ENCODE measurements at regions not wholly inside any gene's neighbourhood (a gene's known extent, or its start where the extent isn't known, plus 50 kb on each side); places are given as distances from the start of the nearest gene placed in this dataset.

DNA sequence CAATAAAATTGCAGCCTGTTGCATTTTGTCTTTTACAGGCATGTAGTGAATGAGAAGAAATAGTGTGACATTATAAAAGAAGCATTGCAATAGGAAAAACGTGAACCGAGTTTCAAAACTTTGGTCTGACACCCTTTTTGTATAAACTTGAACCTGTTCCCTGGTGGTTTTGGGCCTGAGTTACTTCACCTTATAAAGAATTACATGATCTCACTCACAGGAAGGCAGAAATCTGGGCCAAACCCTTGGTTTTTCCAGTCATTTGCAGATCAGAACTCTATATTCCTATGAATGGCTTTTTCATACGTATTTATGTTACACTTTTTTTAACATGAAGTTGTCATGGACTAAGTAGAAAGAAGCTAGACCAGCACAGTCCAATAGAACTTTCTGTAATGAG is 138.5 kb upstream of the FLRT2 start:
- TF ChIP-seq, protein P1, sequence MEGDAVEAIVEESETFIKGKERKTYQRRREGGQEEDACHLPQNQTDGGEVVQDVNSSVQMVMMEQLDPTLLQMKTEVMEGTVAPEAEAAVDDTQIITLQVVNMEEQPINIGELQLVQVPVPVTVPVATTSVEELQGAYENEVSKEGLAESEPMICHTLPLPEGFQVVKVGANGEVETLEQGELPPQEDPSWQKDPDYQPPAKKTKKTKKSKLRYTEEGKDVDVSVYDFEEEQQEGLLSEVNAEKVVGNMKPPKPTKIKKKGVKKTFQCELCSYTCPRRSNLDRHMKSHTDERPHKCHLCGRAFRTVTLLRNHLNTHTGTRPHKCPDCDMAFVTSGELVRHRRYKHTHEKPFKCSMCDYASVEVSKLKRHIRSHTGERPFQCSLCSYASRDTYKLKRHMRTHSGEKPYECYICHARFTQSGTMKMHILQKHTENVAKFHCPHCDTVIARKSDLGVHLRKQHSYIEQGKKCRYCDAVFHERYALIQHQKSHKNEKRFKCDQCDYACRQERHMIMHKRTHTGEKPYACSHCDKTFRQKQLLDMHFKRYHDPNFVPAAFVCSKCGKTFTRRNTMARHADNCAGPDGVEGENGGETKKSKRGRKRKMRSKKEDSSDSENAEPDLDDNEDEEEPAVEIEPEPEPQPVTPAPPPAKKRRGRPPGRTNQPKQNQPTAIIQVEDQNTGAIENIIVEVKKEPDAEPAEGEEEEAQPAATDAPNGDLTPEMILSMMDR (IDR thresholded peaks at IDR 0.05): no peak
- TF ChIP-seq JUNB (IDR thresholded peaks at IDR 0.05): no peak
